GM13977 (cell line): ENCODE measurements at regions not wholly inside any gene's neighbourhood (a gene's known extent, or its start where the extent isn't known, plus 50 kb on each side); places are given as distances from the start of the nearest gene placed in this dataset.

ENCODE experiments used
- DNase-seq: peaks from one replicate; pipeline ENCODE4 v3.0.0; 2012; ENCODE audit warnings: low spot score
- in situ Hi-C: fragments of 300-500 bp; cut with MboI; formaldehyde crosslinking; loops from one replicate; pipeline ENCODE4 v1.12.0; 2022; ENCODE audit warnings: low sequenced_read_pairs, low pct_unique_long_range_greater_than_20kb, mixed read lengths, inconsistent platforms; ENCODE audit not compliant: unreplicated experiment
- TF ChIP-seq, protein P1 (sequence below): IDR thresholded peaks from 2 replicates; pipeline ENCODE4 v1.5.1; 2012; ENCODE audit warnings: mild to moderate bottlenecking, control low read depth; ENCODE audit not compliant: insufficient read depth; ENCODE audit errors: extremely low read depth, missing control alignments

DNA sequence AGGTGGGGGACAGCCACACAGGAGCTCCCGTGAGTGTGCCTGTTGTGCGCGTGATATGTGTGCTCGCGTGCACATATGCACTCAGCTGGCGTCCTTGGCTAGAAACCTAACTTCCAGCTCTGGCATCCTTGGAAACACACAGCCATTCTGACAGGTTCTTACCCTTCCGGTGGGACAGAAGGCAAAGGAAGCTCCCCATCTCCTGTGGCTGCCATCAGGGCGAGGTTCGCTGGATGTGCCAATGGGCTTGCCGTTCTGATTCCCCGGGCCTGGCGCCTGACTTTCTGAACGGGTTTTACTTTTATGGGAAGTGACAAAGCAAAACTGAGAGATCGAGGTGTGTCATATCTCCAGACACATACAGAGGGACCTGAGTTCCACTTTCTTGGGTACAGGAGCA, 124.7 kb downstream of the PAPOLA start:
- in situ Hi-C loops: no loop called here
- TF ChIP-seq, protein P1, sequence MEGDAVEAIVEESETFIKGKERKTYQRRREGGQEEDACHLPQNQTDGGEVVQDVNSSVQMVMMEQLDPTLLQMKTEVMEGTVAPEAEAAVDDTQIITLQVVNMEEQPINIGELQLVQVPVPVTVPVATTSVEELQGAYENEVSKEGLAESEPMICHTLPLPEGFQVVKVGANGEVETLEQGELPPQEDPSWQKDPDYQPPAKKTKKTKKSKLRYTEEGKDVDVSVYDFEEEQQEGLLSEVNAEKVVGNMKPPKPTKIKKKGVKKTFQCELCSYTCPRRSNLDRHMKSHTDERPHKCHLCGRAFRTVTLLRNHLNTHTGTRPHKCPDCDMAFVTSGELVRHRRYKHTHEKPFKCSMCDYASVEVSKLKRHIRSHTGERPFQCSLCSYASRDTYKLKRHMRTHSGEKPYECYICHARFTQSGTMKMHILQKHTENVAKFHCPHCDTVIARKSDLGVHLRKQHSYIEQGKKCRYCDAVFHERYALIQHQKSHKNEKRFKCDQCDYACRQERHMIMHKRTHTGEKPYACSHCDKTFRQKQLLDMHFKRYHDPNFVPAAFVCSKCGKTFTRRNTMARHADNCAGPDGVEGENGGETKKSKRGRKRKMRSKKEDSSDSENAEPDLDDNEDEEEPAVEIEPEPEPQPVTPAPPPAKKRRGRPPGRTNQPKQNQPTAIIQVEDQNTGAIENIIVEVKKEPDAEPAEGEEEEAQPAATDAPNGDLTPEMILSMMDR: no peak
- no peak for DNase-seq

DNA sequence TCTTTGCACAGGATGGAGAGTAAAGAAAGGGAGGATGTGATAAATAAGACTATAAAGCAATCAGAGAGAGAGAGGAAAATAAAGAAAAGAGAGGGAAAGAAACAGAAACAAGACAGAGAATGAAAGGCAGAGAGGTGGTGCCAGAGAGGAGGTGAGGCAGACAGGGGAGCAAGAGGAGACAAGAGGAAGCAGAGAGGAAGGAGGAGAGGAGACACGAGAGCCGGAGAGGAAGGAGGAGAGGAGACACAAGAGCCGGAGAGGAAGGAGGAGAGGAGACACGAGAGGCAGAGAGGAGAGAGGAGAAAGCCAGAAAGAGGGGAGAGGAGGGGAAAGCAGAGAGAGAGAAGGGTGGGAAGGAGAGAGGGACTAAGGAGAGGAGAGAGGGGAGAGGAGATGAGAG, 125.2 kb downstream of the PAPOLA start:
- TF ChIP-seq, protein P1: no peak
- in situ Hi-C loops: no loop called here

DNA sequence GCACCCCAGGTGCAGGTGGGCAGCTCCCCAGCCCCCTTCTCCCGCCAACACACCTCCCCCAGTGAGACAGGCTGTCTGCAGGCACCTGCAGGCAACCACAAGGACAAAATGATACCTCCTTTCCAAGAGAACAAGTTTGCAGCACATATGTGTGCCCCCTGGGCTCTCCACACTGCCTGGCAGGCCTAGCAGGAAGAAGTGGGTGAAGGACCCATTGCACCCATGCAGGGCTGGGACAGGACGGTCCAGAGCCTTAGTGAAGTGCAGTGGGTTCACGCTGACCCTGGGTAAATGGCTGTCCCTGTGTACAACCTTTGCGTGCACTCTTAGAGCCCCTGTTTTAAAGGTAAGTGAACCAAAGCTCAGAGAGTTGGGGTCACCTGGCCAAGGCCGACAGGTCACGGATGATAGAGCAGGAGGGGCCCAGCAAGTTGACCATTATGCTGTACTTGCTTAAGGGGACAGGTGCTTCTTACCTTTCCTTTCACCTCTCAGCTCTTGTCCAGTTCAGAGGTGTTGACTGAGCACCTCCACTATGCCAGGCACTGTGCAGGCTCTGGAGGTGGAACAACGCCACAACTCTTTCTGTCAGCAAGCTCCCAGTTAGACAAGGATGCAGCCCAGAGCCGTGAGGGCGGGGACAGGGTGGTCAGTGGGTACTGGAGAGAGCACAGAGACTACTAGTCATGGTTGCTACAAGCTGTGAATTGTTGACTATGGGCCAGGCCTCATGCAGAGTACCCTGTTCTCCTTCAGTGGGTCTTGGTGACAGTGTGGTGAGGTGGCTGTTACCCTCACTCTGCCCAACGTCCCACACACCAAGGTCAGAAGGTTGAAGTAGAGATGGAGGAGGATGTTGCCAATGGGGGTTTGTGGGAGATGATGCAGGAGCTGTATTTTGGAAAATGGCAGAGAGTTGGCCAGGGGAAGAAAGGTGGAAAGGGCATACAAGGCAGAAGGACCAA, 125.9 kb downstream of the PAPOLA start:
- DNase-seq: no peak
- in situ Hi-C loops: no loop called here
- TF ChIP-seq, protein P1: no peak

More for the DNA sequence above, 125.2 kb downstream of the PAPOLA start:
- no peak for DNase-seq

DNA sequence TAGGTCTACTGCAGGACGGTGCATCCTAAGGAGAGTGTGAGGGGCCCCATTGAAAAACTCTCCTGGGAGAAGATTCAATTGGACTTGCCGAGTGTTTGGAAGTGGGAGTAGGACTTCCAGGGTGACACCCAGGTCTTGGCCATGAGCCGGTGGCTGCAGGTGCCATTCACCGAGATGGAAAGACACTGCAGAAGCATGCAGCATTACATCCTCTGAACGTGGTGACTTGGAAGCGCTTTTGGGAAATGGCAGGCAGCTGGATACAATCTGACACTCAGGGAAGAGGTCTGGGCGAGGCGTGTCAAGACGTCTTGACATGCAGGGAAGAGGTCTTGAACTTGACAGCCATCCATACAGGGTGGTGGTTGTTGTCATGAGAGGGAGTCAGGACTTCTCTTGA, 126.9 kb downstream of the PAPOLA start:
- in situ Hi-C loops: no loop called here
- no peak for DNase-seq
- TF ChIP-seq, protein P1: no peak

DNA sequence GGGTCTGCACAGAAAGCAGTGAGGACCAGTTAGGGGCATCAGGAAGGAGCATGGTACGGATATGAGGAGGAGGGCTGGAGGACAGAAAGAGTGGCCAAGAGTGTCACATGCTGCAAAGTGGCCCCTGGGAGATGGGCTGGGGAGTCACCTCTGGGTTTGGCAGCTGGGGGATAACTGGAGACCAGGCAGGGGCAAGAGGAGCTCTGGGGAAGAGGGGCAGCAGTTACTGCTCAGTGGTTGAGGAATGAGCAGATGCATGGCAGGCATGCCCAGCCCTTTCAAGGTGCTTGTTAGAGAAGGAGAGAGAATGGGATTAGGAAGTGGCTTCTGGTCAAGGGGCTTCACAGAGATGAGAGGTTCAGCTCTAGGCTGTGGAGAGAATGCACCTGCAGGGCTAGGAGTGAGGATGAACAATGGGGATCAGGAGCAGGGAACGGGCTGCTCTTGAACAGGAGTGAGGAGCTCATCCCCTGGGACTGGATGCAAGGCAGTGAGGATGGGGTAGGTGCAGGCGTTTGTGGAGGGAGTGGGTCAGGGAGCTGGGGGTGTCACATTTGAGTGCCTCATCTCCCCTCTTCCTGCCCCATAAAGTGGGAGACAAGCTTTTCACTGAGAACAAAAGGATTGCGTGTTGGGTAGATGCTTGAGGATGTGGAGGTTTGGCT, 127.5 kb downstream of the PAPOLA start:
- TF ChIP-seq, protein P1: no peak
- no peak for DNase-seq
- in situ Hi-C loops: no loop called here

DNA sequence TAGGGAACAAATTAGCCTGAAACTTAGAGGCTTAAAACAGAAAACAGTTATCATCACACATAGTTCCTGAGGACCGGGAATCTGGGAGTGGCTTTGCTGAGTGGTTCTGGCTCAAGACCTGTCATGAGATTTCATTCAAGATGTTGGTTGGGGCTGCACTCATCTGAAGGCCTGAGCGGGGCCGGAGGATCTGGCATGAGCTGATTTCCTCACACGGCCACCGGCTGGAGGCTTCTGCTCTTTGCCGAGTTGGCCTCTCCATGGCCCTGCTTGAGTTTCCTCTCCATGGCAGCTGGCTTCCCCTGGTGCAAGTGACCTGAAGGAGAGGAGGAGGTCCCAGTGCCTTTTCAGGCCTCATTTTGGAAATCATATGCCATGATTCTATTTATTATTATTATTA, 128.1 kb downstream of the PAPOLA start:
- in situ Hi-C loops: no loop called here
- TF ChIP-seq, protein P1: no peak
- no peak for DNase-seq
